DMS 273 (cell line): ENCODE measurements at regions not wholly inside any gene's neighbourhood (a gene's known extent, or its start where the extent isn't known, plus 50 kb on each side); places are given as distances from the start of the nearest gene placed in this dataset.
"Not testable (repeated sequence)": the region's sequence is repeated elsewhere in the genome, so short reads cannot be mapped to it uniquely, and the experiment has no call there.

ENCODE experiments used
- DNase-seq: peaks from one replicate; lab custom pipeline; 2025; ENCODE audit not compliant: unreplicated experiment; lab: John Stamatoyannopoulos, UW

GRCh38 chr5:155753943-155754581 lies 572.9 kb upstream of the SGCD start:
- no peak for DNase-seq

- no peak for DNase-seq
Measured at GRCh38 chr5:155759252-155759651, 567.7 kb upstream of the SGCD start.

GRCh38 chr5:155759984-155760383 lies 567.0 kb upstream of the SGCD start:
- no peak for DNase-seq

- DNase-seq, result no peak
Measured at GRCh38 chr5:155761502-155761901, 565.5 kb upstream of the SGCD start.

- no peak for DNase-seq
Measured at GRCh38 chr5:155765715-155766114, 561.2 kb upstream of the SGCD start.

GRCh38 chr5:155767470-155767869 lies 559.5 kb upstream of the SGCD start:
- DNase-seq, result no peak

- DNase-seq, result no peak
Measured at GRCh38 chr5:155768332-155768731, 558.6 kb upstream of the SGCD start.

- DNase-seq, result no peak
Measured at GRCh38 chr5:155772009-155772662, 554.8 kb upstream of the SGCD start.

- no peak for DNase-seq
Measured at GRCh38 chr5:155773680-155774079, 553.3 kb upstream of the SGCD start.

GRCh38 chr5:155780260-155780659 lies 546.7 kb upstream of the SGCD start:
- DNase-seq, result no peak

- DNase-seq, result no peak
Measured at GRCh38 chr5:155783246-155783645, 543.7 kb upstream of the SGCD start.

- no peak for DNase-seq
Measured at GRCh38 chr5:155783791-155784190, 543.2 kb upstream of the SGCD start.

- DNase-seq, result peak; percentile 33
Measured at GRCh38 chr5:155786108-155786507, 540.9 kb upstream of the SGCD start.

GRCh38 chr5:155792873-155793272 lies 534.1 kb upstream of the SGCD start:
- DNase-seq, result no peak

- peak; percentile 9 for DNase-seq
Measured at GRCh38 chr5:155794795-155795194, 532.2 kb upstream of the SGCD start.

GRCh38 chr5:155799308-155799707 lies 527.7 kb upstream of the SGCD start:
- no peak for DNase-seq

- DNase-seq, result no peak
Measured at GRCh38 chr5:155807884-155808576, 518.9 kb upstream of the SGCD start.

GRCh38 chr5:155815248-155815647 lies 511.7 kb upstream of the SGCD start:
- DNase-seq, result no peak

- peak; percentile 20 for DNase-seq
Measured at GRCh38 chr5:155822177-155822576, 504.8 kb upstream of the SGCD start.

GRCh38 chr5:155826611-155827507 lies 500.1 kb upstream of the SGCD start:
- DNase-seq, result no peak

GRCh38 chr5:155827508-155827815 lies 499.5 kb upstream of the SGCD start:
- DNase-seq, result not testable (repeated sequence)
